ENCODE measurements at regions not wholly inside any gene's neighbourhood (a gene's known extent, or its start where the extent isn't known, plus 50 kb on each side); places are given as distances from the start of the nearest gene placed in this dataset.

DNA sequence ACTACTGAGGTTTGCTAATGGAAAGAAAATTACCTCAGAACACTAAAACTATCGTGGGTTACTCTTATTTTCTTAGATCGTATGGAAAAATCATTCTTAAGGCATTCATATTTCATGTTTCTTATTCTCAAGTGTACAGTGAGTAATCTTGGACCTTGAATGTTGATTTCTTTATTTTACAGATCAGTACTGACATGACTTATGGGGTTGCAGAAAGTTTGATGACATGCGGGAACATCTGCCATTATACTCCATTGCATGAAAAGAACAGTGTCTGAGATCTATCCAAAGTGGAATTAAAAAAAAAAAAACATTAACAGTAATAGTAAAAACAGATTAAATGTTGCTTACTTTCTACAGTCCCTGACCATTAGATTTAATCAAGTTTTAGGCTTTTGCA, 1290.2 kb upstream of the WWC1 start:
- RAD21 ChIA-PET (ENCODE audit: unreplicated experiment): no interaction called here
- intact Hi-C loops (cut with micrococcal nuclease; ENCODE audit: unreplicated experiment): no loop called here
- Histone ChIP-seq H3K9ac (ENCODE audit: control insufficient read depth, insufficient read depth, low read length) (no peak overlapping the region), H3K4me1 (ENCODE audit: control insufficient read depth, insufficient read depth, low read length) (no peaks in the 10 kb centered on the region), H3K9me3 (replicated peaks; ENCODE audit: control insufficient read depth, insufficient read depth, low read length) (no peaks in the 10 kb centered on the region), H2AFZ (ENCODE audit: control insufficient read depth, low read depth, low read length) (no peak overlapping the region), H3K27ac (ENCODE audit: control insufficient read depth, insufficient read depth) (no peak overlapping the region), H3K27me3 (replicated peaks in 1 of 2; ENCODE audit: control insufficient read depth in 2 of 2, insufficient read depth in 2 of 2, low read length in 1 of 2) (no peaks in the 10 kb centered on the region), H3K36me3 (ENCODE audit: control insufficient read depth in 2 of 2, insufficient read depth in 2 of 2, low read length in 1 of 2) (no peaks in the 10 kb centered on the region), H3K4me3 (no peak overlapping the region), H3K79me2 (ENCODE audit: control insufficient read depth, insufficient read depth, low read length) (no peaks in the 10 kb centered on the region), H3K4me2 (ENCODE audit: control insufficient read depth, insufficient read depth) (no peak overlapping the region), H4K20me1 (ENCODE audit: control insufficient read depth, insufficient read depth) (no peaks in the 10 kb centered on the region)
- in situ Hi-C loops (cut with MboI): no loop called here
- POLR2A ChIA-PET: no interaction called here
- no peak for FAIRE-seq
- WGBS (ENCODE audit: insufficient coverage, insufficient replicate concordance, low lambda C conversion rate, missing lambda C conversion rate): 26% methylated on average over 3 of the region's 3 CpGs
- ATAC-seq: no peak
- BruUV-seq (replicated peaks): no TSS peak
- SMC1A ChIA-PET (ENCODE audit: uncharacterized antibody, unreplicated experiment): no interaction called here
- TF ChIP-seq KLF5 (IDR thresholded peaks at IDR 0.05; ENCODE audit: partially characterized antibody) (no peak), RELA (IDR thresholded peaks at IDR 0.05; ENCODE audit: borderline replicate concordance, partially characterized antibody) (no peak), JUND (IDR thresholded peaks at IDR 0.05; ENCODE audit: low read depth, low read length) (no peak), RAD51 (IDR thresholded peaks at IDR 0.05) (no peak), POU2F2 (IDR thresholded peaks at IDR 0.05; ENCODE audit: borderline replicate concordance, low read depth, low read length) (no peak)
- TF ChIP-seq, protein P1, sequence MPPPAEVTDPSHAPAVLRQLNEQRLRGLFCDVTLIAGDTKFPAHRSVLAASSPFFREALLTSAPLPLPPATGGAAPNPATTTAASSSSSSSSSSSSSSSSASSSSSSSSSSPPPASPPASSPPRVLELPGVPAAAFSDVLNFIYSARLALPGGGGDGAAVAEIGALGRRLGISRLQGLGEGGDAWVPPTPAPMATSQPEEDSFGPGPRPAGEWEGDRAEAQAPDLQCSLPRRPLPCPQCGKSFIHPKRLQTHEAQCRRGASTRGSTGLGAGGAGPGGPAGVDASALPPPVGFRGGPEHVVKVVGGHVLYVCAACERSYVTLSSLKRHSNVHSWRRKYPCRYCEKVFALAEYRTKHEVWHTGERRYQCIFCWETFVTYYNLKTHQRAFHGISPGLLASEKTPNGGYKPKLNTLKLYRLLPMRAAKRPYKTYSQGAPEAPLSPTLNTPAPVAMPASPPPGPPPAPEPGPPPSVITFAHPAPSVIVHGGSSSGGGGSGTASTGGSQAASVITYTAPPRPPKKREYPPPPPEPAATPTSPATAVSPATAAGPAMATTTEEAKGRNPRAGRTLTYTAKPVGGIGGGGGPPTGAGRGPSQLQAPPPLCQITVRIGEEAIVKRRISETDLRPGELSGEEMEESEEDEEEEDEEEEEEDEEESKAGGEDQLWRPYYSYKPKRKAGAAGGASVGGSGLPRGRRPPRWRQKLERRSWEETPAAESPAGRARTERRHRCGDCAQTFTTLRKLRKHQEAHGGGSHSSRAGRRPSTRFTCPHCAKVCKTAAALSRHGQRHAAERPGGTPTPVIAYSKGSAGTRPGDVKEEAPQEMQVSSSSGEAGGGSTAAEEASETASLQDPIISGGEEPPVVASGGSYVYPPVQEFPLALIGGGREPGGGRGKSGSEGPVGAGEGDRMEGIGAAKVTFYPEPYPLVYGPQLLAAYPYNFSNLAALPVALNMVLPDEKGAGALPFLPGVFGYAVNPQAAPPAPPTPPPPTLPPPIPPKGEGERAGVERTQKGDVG (CRISPR knock-in tag; IDR thresholded peaks at IDR 0.05): no peak
- TF ChIP-seq, protein P2, sequence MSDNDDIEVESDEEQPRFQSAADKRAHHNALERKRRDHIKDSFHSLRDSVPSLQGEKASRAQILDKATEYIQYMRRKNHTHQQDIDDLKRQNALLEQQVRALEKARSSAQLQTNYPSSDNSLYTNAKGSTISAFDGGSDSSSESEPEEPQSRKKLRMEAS (IDR thresholded peaks at IDR 0.05; ENCODE audit: low read depth, low read length): no peak
- CTCF ChIA-PET: no interaction called here
- DNase-seq (ENCODE audit: low read depth, low spot score): no peak

Data from GM12878 (cell line).